ACHN (cell line): ENCODE measurements at regions not wholly inside any gene's neighbourhood (a gene's known extent, or its start where the extent isn't known, plus 50 kb on each side); places are given as distances from the start of the nearest gene placed in this dataset.

Source experiments
- DNase-seq: peaks from one replicate; pipeline ENCODE4 v3.0.0-alpha.2; 2015
- in situ Hi-C: cut with HindIII; loops from 2 replicates; pipeline ENCODE4 v1.10.0; 2017; ENCODE audit warnings: low sequenced_read_pairs, low pct_ligation_motif_present, low pct_unique_long_range_greater_than_20kb

DNA sequence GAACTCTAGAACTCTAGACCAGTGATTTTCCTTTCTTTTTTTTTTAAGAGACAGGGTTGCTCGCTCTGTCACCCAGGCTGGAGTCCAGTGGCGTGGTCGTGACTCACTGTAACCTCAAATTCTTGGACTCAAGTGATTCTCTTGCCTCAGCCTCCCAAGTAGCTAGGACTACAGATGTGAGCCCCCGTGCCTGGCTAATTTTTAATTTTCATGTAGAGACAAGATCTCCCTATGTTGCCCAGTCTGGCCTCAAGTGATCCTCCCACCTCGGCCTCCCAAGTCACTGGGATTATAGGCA lies 359.6 kb downstream of the SHQ1 start:
- DNase-seq = peak; percentile 90

GRCh38 chr3:72487946-72488737 lies 360.1 kb downstream of the SHQ1 start:
- no peak for DNase-seq
- in situ Hi-C loops = no loop called here

More for the DNA sequence above, 359.6 kb downstream of the SHQ1 start:
- in situ Hi-C loops = no loop called here

- peak; percentile 92 for DNase-seq
- in situ Hi-C loops = no loop called here
These were observed 361.0 kb downstream of the SHQ1 start for GRCh38 chr3:72487078-72487765.

DNA sequence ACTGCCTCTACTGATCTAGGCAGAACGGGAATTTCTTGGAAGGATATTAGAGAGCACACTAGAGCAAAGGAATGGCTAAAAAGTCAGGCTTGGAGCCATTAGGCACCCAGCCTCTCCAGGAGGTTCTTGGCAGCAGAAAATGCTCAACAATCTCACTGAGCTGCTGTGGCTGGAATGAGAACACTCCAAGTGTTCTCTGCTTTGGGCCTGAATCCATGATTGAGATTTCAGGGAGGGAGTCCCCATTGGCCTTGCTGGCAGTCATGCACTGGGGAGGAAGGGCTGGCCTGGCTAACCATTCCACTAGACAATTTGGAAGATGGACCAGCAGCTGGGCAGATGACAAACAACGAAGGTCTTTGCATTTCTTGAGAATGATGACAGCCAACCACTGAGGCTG lies 362.6 kb downstream of the SHQ1 start:
- in situ Hi-C loops = no loop called here
- DNase-seq = no peak

GRCh38 chr3:72483554-72484104 lies 364.6 kb downstream of the SHQ1 start:
- in situ Hi-C loops = no loop called here
- no peak for DNase-seq

DNA sequence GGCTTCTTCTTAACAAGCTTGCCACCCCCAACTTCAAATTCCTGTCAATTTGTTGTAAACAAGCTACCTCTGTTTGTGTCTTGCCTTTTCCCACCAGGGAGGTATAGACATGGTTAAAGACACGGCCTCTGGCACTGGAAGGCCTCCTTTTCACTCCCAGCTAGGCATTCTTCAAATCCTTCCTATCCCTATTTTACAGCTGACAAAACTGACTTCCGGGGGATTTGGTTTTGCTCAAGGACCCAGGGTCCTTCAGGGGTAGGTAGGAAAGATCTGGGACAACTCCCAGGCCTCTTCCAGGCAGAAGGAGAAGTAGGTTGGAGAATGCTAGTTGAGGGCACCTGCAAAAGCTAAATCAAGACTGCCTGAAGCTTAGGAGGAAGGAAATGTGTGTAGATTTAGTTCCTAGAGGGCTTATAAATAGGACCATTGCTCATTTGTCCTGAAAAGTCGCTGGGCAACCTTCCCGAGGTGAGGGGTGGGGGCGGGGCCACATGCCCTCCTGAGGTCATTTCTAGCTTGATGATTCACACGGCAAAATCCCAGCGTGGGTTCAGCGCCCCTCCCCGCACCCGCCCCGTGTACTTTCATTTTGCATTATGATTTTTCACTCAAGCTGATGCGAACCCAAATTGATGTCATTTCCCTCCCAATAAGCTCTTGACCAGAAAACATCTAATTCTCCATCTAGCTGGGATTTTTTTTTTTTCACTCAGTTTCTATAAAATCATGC lies 365.5 kb downstream of the SHQ1 start:
- in situ Hi-C loops = no loop called here
- peak; percentile 80 for DNase-seq

GRCh38 chr3:72481542-72481941 lies 366.7 kb downstream of the SHQ1 start:
- DNase-seq = no peak
- in situ Hi-C loops = no loop called here

DNA sequence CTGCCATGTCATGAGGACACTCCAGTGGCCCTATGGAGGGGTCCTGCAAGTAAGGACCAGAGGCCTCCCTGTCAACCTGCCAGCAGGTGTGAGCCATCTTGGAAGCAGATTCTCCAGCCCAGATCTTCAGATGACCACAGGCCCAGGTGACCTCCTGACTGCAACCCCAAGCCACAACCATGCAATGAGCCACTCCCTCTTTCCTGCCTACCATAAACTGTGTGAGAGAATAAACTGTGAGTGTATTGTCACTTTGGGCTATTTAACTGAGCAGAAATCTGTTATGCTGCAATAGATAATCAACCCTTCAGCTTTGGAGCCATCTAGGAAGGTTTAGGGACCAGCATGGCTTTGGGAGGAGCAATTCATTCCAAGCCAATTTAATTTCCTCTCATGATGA lies 367.9 kb downstream of the SHQ1 start:
- in situ Hi-C loops = no loop called here
- no peak for DNase-seq

GRCh38 chr3:72479651-72480215 lies 368.5 kb downstream of the SHQ1 start:
- in situ Hi-C loops = no loop called here
- DNase-seq = no peak

- DNase-seq = no peak
- in situ Hi-C loops = no loop called here
These were observed 372.1 kb downstream of the SHQ1 start for GRCh38 chr3:72476139-72476483.

- DNase-seq = no peak
- in situ Hi-C loops = no loop called here
These were observed 372.7 kb downstream of the SHQ1 start for GRCh38 chr3:72475258-72476138.

GRCh38 chr3:72474775-72475174 lies 373.5 kb downstream of the SHQ1 start:
- no peak for DNase-seq
- in situ Hi-C loops = no loop called here

DNA sequence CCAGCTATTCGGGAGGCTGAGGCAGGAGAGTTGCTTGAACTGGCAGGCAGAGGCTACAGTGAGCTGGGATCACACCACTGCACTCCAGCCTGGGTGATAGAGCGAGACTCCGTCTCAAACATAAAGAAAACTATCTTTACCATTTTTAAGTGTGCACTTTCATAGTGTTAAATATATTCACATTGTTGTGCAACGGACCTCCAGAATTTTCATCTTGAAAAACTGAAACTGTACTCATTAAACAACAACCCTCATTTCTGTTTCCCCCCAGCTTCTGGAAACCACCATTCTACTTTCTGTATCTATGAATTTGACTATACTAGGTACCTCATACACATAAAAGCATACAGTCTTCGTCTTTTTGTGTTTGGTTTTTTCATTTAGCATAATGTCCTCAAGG lies 375.1 kb downstream of the SHQ1 start:
- DNase-seq = no peak

GRCh38 chr3:72470904-72471417 lies 377.3 kb downstream of the SHQ1 start:
- no peak for DNase-seq
- in situ Hi-C loops = no loop called here

More for the DNA sequence above, 375.1 kb downstream of the SHQ1 start:
- in situ Hi-C loops = no loop called here

GRCh38 chr3:72465853-72466252 lies 382.4 kb downstream of the SHQ1 start:
- in situ Hi-C loops = no loop called here
- no peak for DNase-seq

DNA sequence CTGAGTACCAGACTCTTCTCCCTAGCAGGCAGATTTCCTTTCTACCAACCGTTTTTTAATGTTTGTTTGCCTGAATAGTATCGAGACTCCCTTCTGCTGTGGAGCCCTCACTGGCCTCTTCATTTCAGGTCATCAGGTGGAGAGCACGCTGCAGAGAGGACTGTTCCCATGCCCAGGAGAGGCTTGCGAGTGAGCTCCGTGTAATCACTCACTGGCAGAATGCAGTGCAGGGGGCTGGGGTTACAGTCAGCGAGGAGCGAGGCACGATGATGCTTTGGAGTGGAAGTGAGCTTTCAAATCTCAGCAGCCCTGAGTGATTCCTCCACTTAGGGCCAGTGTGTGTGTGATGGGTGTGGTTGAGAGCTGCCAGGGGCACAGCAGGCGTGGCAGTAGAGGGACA lies 385.2 kb downstream of the SHQ1 start:
- in situ Hi-C loops = no loop called here
- DNase-seq = no peak

- no peak for DNase-seq
- in situ Hi-C loops = no loop called here
These were observed 385.6 kb downstream of the SHQ1 start for GRCh38 chr3:72462595-72463011.

DNA sequence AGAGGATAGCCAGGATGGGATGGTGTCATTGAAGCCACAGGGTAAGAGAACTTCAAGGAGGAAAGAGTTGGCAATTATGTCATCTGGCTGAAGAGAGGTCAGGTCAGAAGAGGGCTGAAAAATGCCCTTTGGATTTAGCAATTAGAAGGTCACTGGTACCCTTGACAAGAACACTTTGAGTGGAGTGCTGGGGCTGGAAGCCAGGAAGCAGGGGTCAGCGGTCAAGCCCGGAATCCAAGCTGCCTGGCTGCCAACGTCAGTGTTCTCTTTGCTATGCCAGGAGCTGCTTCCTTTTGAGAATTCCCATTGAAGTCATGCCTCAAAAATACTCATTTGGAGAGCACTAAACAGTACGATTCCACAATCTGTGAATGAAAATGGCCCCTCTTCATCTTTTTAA lies 386.5 kb downstream of the SHQ1 start:
- in situ Hi-C loops = no loop called here
- no peak for DNase-seq
